GM12891 (cell line): ENCODE measurements at regions not wholly inside any gene's neighbourhood (a gene's known extent, or its start where the extent isn't known, plus 50 kb on each side); places are given as distances from the start of the nearest gene placed in this dataset.

Experiments
- POLR2A ChIP-seq: IDR thresholded peaks from 2 replicates; pipeline ENCODE4 v1.6.1; 2011; ENCODE audit warnings: low read depth, low read length, control low read depth
- POLR2AphosphoS5 ChIP-seq: IDR thresholded peaks from 2 replicates; pipeline ENCODE4 v1.6.1; 2011; ENCODE audit warnings: low read depth, low read length, control low read depth

GRCh38 chr5:63535840-63536602 lies 426.2 kb downstream of the HTR1A start:
- no peak for TF ChIP-seq POLR2AphosphoS5
- no peak for TF ChIP-seq POLR2A
